ENCODE measurements at regions not wholly inside any gene's neighbourhood (a gene's known extent, or its start where the extent isn't known, plus 50 kb on each side); places are given as distances from the start of the nearest gene placed in this dataset.

DNA sequence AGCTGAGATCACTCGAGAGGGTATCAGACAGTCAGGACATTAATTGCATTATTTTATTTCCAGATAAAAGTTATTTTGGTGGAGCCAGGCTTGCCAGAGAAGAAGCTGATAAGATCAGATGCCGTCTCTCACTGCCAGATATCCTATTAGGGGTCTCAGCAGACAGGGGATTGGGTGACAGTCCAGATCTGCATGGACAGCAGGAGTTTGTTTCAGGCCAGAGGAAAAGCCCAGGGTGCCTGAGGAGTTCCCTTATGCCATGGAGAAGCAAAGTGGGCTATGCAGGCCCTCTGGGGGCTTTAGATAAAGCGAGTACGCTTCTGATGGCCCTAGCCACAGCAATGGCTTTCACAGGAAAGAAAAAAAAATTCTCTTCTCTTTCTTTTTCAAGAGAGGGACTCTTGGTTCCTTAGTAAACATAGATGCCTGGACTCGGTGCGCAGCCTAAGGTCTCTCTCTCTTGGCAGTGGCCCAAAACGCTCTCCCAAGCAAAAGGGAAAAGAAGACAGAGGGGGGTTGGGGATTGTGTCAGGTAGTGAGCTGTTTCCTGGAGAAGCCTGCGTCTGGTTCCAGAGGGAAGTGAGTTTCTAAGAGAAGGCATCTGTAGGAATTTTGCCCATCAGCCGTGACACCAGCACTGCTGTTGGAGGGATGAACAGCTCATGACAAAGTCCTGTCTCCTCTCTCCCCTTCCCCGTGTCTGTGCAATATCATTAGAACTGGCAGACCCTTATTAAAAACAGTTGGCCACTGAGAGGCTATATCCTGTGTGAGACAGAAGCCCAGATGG, 166.3 kb upstream of the FOXF1 start:
- Mint-ChIP-seq H3K36me3 (ENCODE audit: unreplicated experiment) (no peaks in the 10 kb centered on the region), H3K9me3 (ENCODE audit: unreplicated experiment) (peaks cover 2% of the 10 kb centered on the region), H3K4me3 (ENCODE audit: unreplicated experiment) (no peak overlapping the region), H3K4me1 (ENCODE audit: low read depth, unreplicated experiment) (peaks cover 6% of the 10 kb centered on the region), H3K27ac (ENCODE audit: unreplicated experiment) (no peak overlapping the region), H3K27me3 (ENCODE audit: unreplicated experiment) (peaks cover 2% of the 10 kb centered on the region)
- DNase-seq = no peak
- TF ChIP-seq, protein P1, sequence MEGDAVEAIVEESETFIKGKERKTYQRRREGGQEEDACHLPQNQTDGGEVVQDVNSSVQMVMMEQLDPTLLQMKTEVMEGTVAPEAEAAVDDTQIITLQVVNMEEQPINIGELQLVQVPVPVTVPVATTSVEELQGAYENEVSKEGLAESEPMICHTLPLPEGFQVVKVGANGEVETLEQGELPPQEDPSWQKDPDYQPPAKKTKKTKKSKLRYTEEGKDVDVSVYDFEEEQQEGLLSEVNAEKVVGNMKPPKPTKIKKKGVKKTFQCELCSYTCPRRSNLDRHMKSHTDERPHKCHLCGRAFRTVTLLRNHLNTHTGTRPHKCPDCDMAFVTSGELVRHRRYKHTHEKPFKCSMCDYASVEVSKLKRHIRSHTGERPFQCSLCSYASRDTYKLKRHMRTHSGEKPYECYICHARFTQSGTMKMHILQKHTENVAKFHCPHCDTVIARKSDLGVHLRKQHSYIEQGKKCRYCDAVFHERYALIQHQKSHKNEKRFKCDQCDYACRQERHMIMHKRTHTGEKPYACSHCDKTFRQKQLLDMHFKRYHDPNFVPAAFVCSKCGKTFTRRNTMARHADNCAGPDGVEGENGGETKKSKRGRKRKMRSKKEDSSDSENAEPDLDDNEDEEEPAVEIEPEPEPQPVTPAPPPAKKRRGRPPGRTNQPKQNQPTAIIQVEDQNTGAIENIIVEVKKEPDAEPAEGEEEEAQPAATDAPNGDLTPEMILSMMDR (IDR thresholded peaks at IDR 0.05; ENCODE audit: partially characterized antibody, unreplicated experiment) = no peak

DNA sequence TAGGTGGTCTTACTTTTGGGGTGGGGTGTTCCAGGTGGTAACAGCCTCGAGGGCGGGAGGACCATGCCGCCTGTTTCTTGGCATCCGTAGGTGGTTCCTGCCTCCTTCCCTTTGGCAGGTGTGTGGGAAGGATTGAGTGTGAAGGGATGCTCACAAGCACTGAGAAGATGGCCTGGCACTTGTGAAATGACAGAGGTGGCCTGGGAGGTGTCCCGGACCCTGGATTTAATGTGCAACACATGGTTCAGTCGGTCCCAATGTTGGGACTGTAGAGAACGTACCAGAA, 165.8 kb upstream of the FOXF1 start:
- Mint-ChIP-seq H3K9me3 (ENCODE audit: unreplicated experiment) (peaks cover 2% of the 10 kb centered on the region), H3K4me3 (ENCODE audit: unreplicated experiment) (no peak overlapping the region), H3K27ac (ENCODE audit: unreplicated experiment) (no peak overlapping the region), H3K4me1 (ENCODE audit: low read depth, unreplicated experiment) (peaks cover 4% of the 10 kb centered on the region), H3K36me3 (ENCODE audit: unreplicated experiment) (no peaks in the 10 kb centered on the region), H3K27me3 (ENCODE audit: unreplicated experiment) (no peaks in the 10 kb centered on the region)
- DNase-seq = no peak
- TF ChIP-seq, protein P1 (IDR thresholded peaks at IDR 0.05; ENCODE audit: partially characterized antibody, unreplicated experiment) = no peak

DNA sequence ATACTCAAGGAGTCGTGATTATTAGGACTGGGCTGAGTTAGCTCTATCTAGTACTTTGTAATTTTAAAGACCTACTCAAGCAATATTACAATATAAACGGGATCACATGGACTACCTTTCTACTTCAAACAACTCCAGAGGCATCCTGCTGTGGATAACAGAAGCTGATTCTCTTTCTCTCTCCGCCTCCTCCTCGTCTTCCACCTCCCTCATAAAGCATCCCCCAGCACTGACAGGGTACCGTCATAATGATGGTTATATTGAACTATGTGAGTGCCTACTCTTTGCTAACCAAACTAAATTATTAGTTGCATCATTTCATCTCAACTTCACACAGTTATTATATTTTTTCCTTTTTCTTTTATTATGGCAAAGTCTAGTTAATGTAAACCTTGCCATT, 165.4 kb upstream of the FOXF1 start:
- Mint-ChIP-seq H3K4me1 (ENCODE audit: low read depth, unreplicated experiment) (peaks cover 4% of the 10 kb centered on the region), H3K27ac (ENCODE audit: unreplicated experiment) (no peak overlapping the region), H3K9me3 (ENCODE audit: unreplicated experiment) (peaks cover 2% of the 10 kb centered on the region), H3K27me3 (ENCODE audit: unreplicated experiment) (no peaks in the 10 kb centered on the region), H3K36me3 (ENCODE audit: unreplicated experiment) (no peaks in the 10 kb centered on the region), H3K4me3 (ENCODE audit: unreplicated experiment) (no peak overlapping the region)
- TF ChIP-seq, protein P1 (IDR thresholded peaks at IDR 0.05; ENCODE audit: partially characterized antibody, unreplicated experiment) = no peak
- DNase-seq = no peak

DNA sequence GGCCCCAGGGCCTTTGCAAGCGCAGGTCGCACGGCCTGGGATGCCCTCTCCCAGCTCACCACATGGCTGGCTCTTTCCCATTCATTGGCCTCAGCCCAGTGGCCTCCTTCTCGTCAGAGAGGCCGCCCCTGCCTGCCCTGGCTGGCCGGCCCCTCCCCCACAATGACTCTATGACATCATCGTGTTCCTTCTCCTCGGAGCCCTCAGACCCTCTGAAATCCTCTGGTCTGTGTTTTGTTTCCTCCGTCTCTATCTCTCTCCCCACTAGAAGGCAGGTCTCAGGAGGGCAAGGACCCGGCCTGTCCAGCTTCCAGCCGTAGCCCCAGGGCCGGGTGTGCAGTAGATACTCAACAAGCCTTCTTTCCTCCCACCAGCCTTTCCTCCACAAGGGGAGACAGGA, 164.8 kb upstream of the FOXF1 start:
- Mint-ChIP-seq H3K27me3 (ENCODE audit: unreplicated experiment) (peaks cover 2% of the 10 kb centered on the region), H3K4me1 (ENCODE audit: low read depth, unreplicated experiment) (peaks cover 4% of the 10 kb centered on the region), H3K27ac (ENCODE audit: unreplicated experiment) (no peak overlapping the region), H3K4me3 (ENCODE audit: unreplicated experiment) (no peak overlapping the region), H3K9me3 (ENCODE audit: unreplicated experiment) (peaks cover 2% of the 10 kb centered on the region), H3K36me3 (ENCODE audit: unreplicated experiment) (no peaks in the 10 kb centered on the region)
- peak; percentile 49 for DNase-seq
- TF ChIP-seq, protein P1 (IDR thresholded peaks at IDR 0.05; ENCODE audit: partially characterized antibody, unreplicated experiment) = no peak

DNA sequence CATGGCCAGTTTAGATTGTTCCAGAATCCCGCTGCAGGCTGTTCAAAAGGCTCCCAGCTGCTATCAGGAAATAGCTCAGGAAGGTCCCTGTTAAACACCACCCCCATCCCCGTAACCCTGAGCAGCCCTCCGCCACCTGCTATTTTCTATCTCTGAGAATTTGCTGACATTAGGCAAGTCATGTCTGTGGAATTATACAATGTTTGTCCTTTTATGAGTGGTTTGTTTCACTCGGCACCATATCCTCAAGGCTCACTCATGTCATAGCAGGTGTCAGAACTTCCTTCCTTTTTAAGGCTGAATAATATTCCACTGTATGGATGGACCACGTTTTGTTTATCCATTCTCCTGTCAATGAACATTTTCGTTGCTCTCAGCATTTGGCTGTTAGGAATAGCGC, 164.3 kb upstream of the FOXF1 start:
- Mint-ChIP-seq H3K27me3 (ENCODE audit: unreplicated experiment) (peaks cover 2% of the 10 kb centered on the region), H3K9me3 (ENCODE audit: unreplicated experiment) (peaks cover 4% of the 10 kb centered on the region), H3K27ac (ENCODE audit: unreplicated experiment) (no peak overlapping the region), H3K4me3 (ENCODE audit: unreplicated experiment) (no peak overlapping the region), H3K36me3 (ENCODE audit: unreplicated experiment) (no peaks in the 10 kb centered on the region), H3K4me1 (ENCODE audit: low read depth, unreplicated experiment) (peaks cover 4% of the 10 kb centered on the region)
- TF ChIP-seq, protein P1 (IDR thresholded peaks at IDR 0.05; ENCODE audit: partially characterized antibody, unreplicated experiment) = no peak
- no peak for DNase-seq

Measured in glutamatergic neuron (in vitro differentiated cells).